MM.1S (cell line): ENCODE measurements at regions not wholly inside any gene's neighbourhood (a gene's known extent, or its start where the extent isn't known, plus 50 kb on each side); places are given as distances from the start of the nearest gene placed in this dataset.

Experiments
- EZH2 ChIP-seq: fragments of 300-600 bp; sonication (generic); optimal IDR thresholded peaks from 2 replicates; pipeline ENCODE3; 2017; ENCODE audit warnings: low read depth, mild to moderate bottlenecking, antibody characterized with exemption, low read length, mixed read lengths
- EZH2phosphoT487 ChIP-seq: fragments of 300-600 bp; sonication (generic); IDR thresholded peaks from 2 replicates; pipeline ENCODE4 v1.6.1; 2018; ENCODE audit warnings: antibody characterized with exemption, low read length
- TF ChIP-seq, protein P1 (sequence below): fragments of 300-600 bp; sonication (generic); IDR thresholded peaks from 2 replicates; pipeline ENCODE4 v1.5.1; 2016; ENCODE audit warnings: antibody characterized with exemption, low read length, mixed read lengths

DNA sequence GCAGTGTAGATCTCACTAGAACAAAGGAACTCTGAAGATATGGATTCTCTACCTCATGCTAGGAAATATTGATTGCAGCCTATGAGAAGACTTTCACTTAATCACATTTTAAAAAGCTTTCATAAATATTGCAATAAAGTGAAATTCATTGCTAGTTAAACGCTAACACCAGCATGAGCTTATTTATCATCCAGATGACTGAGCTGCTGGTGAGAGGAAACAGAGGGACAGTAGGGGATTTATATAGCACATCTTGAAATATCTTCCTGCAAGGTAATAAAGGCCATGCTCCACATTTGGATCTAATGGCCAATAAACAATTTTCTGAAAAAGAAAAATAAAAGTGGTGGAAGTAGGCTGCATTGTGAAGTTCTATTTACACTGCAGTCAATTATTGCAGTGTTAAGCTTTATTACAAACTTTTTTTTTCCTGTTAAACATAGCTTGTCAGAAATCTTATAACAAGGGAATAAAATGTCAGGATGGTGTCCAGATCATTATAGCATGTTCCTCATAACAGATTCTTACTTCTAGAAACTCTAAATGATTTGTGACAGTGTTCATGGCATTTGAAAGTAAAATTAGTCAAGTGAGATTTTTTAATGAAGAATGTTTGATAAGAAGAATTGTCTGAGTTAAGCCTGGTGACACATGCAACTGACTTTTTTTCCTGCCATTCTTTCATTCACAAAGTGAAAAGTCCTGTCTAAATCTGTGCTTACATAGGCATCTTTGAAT lies 342.6 kb downstream of the DMAC1 start:
- TF ChIP-seq EZH2phosphoT487 = no peak
- TF ChIP-seq, protein P1, sequence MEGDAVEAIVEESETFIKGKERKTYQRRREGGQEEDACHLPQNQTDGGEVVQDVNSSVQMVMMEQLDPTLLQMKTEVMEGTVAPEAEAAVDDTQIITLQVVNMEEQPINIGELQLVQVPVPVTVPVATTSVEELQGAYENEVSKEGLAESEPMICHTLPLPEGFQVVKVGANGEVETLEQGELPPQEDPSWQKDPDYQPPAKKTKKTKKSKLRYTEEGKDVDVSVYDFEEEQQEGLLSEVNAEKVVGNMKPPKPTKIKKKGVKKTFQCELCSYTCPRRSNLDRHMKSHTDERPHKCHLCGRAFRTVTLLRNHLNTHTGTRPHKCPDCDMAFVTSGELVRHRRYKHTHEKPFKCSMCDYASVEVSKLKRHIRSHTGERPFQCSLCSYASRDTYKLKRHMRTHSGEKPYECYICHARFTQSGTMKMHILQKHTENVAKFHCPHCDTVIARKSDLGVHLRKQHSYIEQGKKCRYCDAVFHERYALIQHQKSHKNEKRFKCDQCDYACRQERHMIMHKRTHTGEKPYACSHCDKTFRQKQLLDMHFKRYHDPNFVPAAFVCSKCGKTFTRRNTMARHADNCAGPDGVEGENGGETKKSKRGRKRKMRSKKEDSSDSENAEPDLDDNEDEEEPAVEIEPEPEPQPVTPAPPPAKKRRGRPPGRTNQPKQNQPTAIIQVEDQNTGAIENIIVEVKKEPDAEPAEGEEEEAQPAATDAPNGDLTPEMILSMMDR = no peak
- TF ChIP-seq EZH2 = no peak
